Natural killer cell (primary cell): ENCODE measurements at regions not wholly inside any gene's neighbourhood (a gene's known extent, or its start where the extent isn't known, plus 50 kb on each side); places are given as distances from the start of the nearest gene placed in this dataset.
A peak's percentile ranks its signal among the peaks of the same experiment; 100 is the strongest.

ENCODE experiments used
- ATAC-seq, 3 donors: fragments of 150-1000 bp in 2 of 3; fragments of 200-7000 bp in 1 of 3; cut with Tn5 transposase; 1 replicate in 1 of 3; 2 replicates in 2 of 3; pipeline ENCODE4 v1.10.0; 2021; ENCODE audit warnings: mild to moderate bottlenecking in 2 of 3, moderate library complexity in 2 of 3
- DNase-seq, 2 donors: peaks; one replicate each; pipeline versions ENCODE4 v3.0.0 to v3.0.0-alpha.2; 2013 to 2021; ENCODE audit warnings: mixed read lengths in 1 of 2
- H3K27ac ChIP-seq: one replicate; pipeline ENCODE4 v1.5.1; 2013; ENCODE audit warnings: mild to moderate bottlenecking, low read length
- H3K27me3 ChIP-seq: one replicate; pipeline ENCODE4 v1.6.1; 2013; ENCODE audit warnings: low read length; ENCODE audit not compliant: control insufficient read depth, insufficient read depth
- H3K36me3 ChIP-seq: one replicate; pipeline ENCODE4 v1.6.1; 2013; ENCODE audit warnings: low read length; ENCODE audit not compliant: control insufficient read depth, insufficient read depth
- H3K4me1 ChIP-seq: one replicate; pipeline ENCODE4 v1.6.1; 2013; ENCODE audit warnings: low read length; ENCODE audit not compliant: control insufficient read depth, insufficient read depth
- H3K4me3 ChIP-seq: one replicate; pipeline ENCODE4 v1.5.1; 2013; ENCODE audit warnings: low read length
- H3K9me3 ChIP-seq: one replicate; pipeline ENCODE4 v1.6.1; 2013; ENCODE audit warnings: low read length; ENCODE audit not compliant: control insufficient read depth, insufficient read depth
- H3K27ac Mint-ChIP-seq, 2 donors: one replicate each; pipeline ENCODE4 v1.8.0; 2022; ENCODE audit warnings: mild to moderate bottlenecking in 2 of 2, mixed read lengths in 2 of 2, moderate library complexity in 1 of 2
- H3K27me3 Mint-ChIP-seq, 2 donors: one replicate each; pipeline ENCODE4 v1.8.0; 2022; ENCODE audit warnings: low read depth in 2 of 2, mixed read lengths in 2 of 2
- H3K36me3 Mint-ChIP-seq: one replicate; pipeline ENCODE4 v1.8.0; 2022; ENCODE audit warnings: mixed read lengths
- H3K4me1 Mint-ChIP-seq, 2 donors: one replicate each; pipeline ENCODE4 v1.8.0; 2022; ENCODE audit warnings: mixed read lengths in 2 of 2
- H3K4me3 Mint-ChIP-seq: one replicate; pipeline ENCODE4 v1.8.0; 2022; ENCODE audit warnings: mild to moderate bottlenecking, moderate library complexity, mixed read lengths
- H3K9me3 Mint-ChIP-seq, 2 donors: one replicate each; pipeline ENCODE4 v1.8.0; 2022; ENCODE audit warnings: mixed read lengths in 2 of 2
- CTCF ChIP-seq: fragments of 200-600 bp; IDR thresholded peaks from one replicate; pipeline ENCODE4 v1.8.0; 2022; ENCODE audit warnings: antibody characterized with exemption
- WGBS: methylation state at CpG from one replicate; pipeline ENCODE4 v1.1.7; 2013; ENCODE audit warnings: missing lambda C conversion rate; ENCODE audit not compliant: insufficient coverage; 5-methylcytosine and 5-hydroxymethylcytosine counted together
- intact Hi-C: fragments of 100-400 bp; cut with micrococcal nuclease; formaldehyde crosslinking; loops from one replicate; pipeline ENCODE4 v1.14.2; 2022

GRCh38 chr14:38116895-38117294, 90.8 kb upstream of the SSTR1 start:
- no peaks in the 10 kb centered on the region for H3K27me3 ChIP-seq
- intact Hi-C loops, result no loop called here
- DNase-seq (no peak), ATAC-seq (no peak)
- no peak overlapping the region for H3K27ac ChIP-seq
- Mint-ChIP-seq H3K4me3 (no peak overlapping the region), H3K36me3 (no peaks in the 10 kb centered on the region), H3K9me3 (no peaks in the 10 kb centered on the region), H3K4me1 (peaks cover 18 to 31% of the 10 kb centered on the region in 2 donors), H3K27ac (no peak overlapping the region), H3K27me3 (no peaks in the 10 kb centered on the region)
- TF ChIP-seq CTCF, result no peak
- no peaks in the 10 kb centered on the region for H3K4me1 ChIP-seq
- no peaks in the 10 kb centered on the region for H3K36me3 ChIP-seq
- H3K9me3 ChIP-seq, result no peaks in the 10 kb centered on the region
- no peak overlapping the region for H3K4me3 ChIP-seq

- 29% methylated on average over 2 of the region's 2 CpGs for WGBS
- peak overlapping the region; percentile 52 for H3K27ac ChIP-seq
- no peaks in the 10 kb centered on the region for H3K4me1 ChIP-seq
- H3K4me3 Mint-ChIP-seq, result peak overlapping the region; percentile 66
- H3K9me3 Mint-ChIP-seq, result no peaks in the 10 kb centered on the region
- no peaks in the 10 kb centered on the region for H3K36me3 Mint-ChIP-seq
- no peak for TF ChIP-seq CTCF
- H3K36me3 ChIP-seq, result no peaks in the 10 kb centered on the region
- no peak for DNase-seq
- no peaks in the 10 kb centered on the region for H3K27me3 ChIP-seq
- no peaks in the 10 kb centered on the region for H3K27me3 Mint-ChIP-seq
- H3K27ac Mint-ChIP-seq, result peak overlapping the region; percentile 57 to 84
- no peaks in the 10 kb centered on the region for H3K9me3 ChIP-seq
- peak; percentile 54 to 94 (median 87) for ATAC-seq
- H3K4me1 Mint-ChIP-seq, result peaks cover 33 to 51% of the 10 kb centered on the region in 2 donors
- H3K4me3 ChIP-seq, result no peak overlapping the region
- intact Hi-C loops, result loop anchor here (2.0 kb wide), 1 partner anchor 41 kb away; no protein-coding TSS in a partner anchor
Observed at GRCh38 chr14:38120109-38120508, 87.6 kb upstream of the SSTR1 start.

- intact Hi-C loops, result loop anchor here (2.0 kb wide), 1 partner anchor 43 kb away; no protein-coding TSS in a partner anchor
- peaks cover 4% of the 10 kb centered on the region for H3K4me1 ChIP-seq
- no peaks in the 10 kb centered on the region for H3K27me3 ChIP-seq
- Mint-ChIP-seq H3K27ac (peak overlapping the region; percentile 34 to 57), H3K4me1 (peaks cover 46 to 64% of the 10 kb centered on the region in 2 donors), H3K9me3 (no peaks in the 10 kb centered on the region), H3K4me3 (peak overlapping the region; percentile 19), H3K36me3 (no peaks in the 10 kb centered on the region), H3K27me3 (no peaks in the 10 kb centered on the region)
- 90% methylated on average over 2 of the region's 4 CpGs for WGBS
- no peaks in the 10 kb centered on the region for H3K36me3 ChIP-seq
- no peak for ATAC-seq
- no peak overlapping the region for H3K4me3 ChIP-seq
- H3K9me3 ChIP-seq, result no peaks in the 10 kb centered on the region
- no peak for TF ChIP-seq CTCF
- H3K27ac ChIP-seq, result no peak overlapping the region
- no peak for DNase-seq
Observed at GRCh38 chr14:38121320-38122020, 86.2 kb upstream of the SSTR1 start.

DNA sequence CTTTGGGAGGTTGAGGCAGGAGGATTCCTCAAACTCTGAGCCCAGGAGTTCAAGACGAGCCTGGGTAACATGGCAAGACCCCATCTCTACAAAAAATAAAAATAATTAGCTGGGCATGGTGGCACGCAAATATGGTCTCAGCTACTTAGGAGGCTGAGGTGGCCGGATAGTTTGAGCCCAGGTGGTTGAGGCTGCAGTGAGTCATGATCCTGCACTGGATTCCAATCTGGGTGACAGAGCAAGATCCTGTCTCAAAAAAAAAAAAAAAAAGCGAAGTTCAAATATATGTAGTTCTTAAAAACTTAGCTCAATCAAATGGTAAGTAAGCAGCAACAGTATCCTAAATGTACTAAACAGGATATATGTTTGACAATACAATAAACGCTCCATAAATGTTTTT, 85.5 kb upstream of the SSTR1 start:
- no peak for DNase-seq
- no peaks in the 10 kb centered on the region for H3K27me3 ChIP-seq
- no peaks in the 10 kb centered on the region for H3K36me3 ChIP-seq
- ATAC-seq, result no peak
- Mint-ChIP-seq H3K4me3 (no peak overlapping the region), H3K27me3 (no peaks in the 10 kb centered on the region), H3K36me3 (no peaks in the 10 kb centered on the region), H3K27ac (no peak overlapping the region), H3K4me1 (peaks cover 46 to 67% of the 10 kb centered on the region in 2 donors), H3K9me3 (no peaks in the 10 kb centered on the region)
- H3K9me3 ChIP-seq, result no peaks in the 10 kb centered on the region
- H3K4me3 ChIP-seq, result no peak overlapping the region
- no peak overlapping the region for H3K27ac ChIP-seq
- peaks cover 4% of the 10 kb centered on the region for H3K4me1 ChIP-seq
- WGBS, result 91% methylated on average over 3 of the region's 5 CpGs
- no peak for TF ChIP-seq CTCF
- intact Hi-C loops, result no loop called here
